PC-3 (cell line): ENCODE measurements at regions not wholly inside any gene's neighbourhood (a gene's known extent, or its start where the extent isn't known, plus 50 kb on each side); places are given as distances from the start of the nearest gene placed in this dataset.

Experiments
- ATAC-seq: fragments of 200-7000 bp; cut with Tn5 transposase; 2 replicates; pipeline ENCODE4 v1.9.1; 2020; ENCODE audit warnings: mild to moderate bottlenecking, moderate library complexity
- BruUV-seq: library from RNA; stranded (reverse); fragments of 400-500 nt; replicated peaks from 2 replicates; lab custom pipeline; 2021; lab: Mats Ljungman, UMichigan
- CTCF ChIA-PET: fragments of 300-600 bp; sonication (Branson Sonifier 250); formaldehyde crosslinking; loops from one replicate; lab custom pipeline; 2022; ENCODE audit warnings: antibody characterized with exemption; lab: Charles Lee
- POLR2A ChIA-PET: fragments of 300-600 bp; sonication (Branson Sonifier 250); formaldehyde crosslinking; loops from one replicate; lab custom pipeline; 2022; ENCODE audit warnings: antibody characterized with exemption; ENCODE audit not compliant: unreplicated experiment; lab: Charles Lee
- DNase-seq: peaks from one replicate; pipeline ENCODE4 v3.0.0-alpha.2; 2015
- H2AFZ ChIP-seq: fragments of 300-600 bp; sonication (generic); 2 replicates; pipeline ENCODE4 v1.6.0; 2016; ENCODE audit warnings: antibody characterized with exemption, low read length
- H3F3A ChIP-seq: fragments of 300-600 bp; sonication (generic); one replicate; pipeline ENCODE4 v1.6.0; 2017; ENCODE audit warnings: antibody characterized with exemption, low read length, control low read depth, mild to moderate bottlenecking; ENCODE audit not compliant: unreplicated experiment
- H3K27ac ChIP-seq: fragments of 300-600 bp; sonication (generic); 2 replicates; pipeline ENCODE4 v1.5.1; 2016; ENCODE audit warnings: mild to moderate bottlenecking, low read length
- H3K27me3 ChIP-seq: fragments of 300-600 bp; sonication (generic); 2 replicates; pipeline ENCODE4 v1.6.1; 2016; ENCODE audit warnings: low read length, mixed read lengths
- H3K36me3 ChIP-seq: fragments of 300-600 bp; sonication (generic); 2 replicates; pipeline ENCODE4 v1.6.1; 2016; ENCODE audit warnings: low read depth, mixed run types, low read length, mixed read lengths
- H3K4me1 ChIP-seq: fragments of 300-600 bp; sonication (generic); 2 replicates; pipeline ENCODE4 v1.5.1; 2016; ENCODE audit warnings: low read length; ENCODE audit not compliant: insufficient read depth
- H3K4me2 ChIP-seq: fragments of 300-600 bp; sonication (generic); 2 replicates; pipeline ENCODE4 v1.6.0; 2016; ENCODE audit warnings: low read length
- H3K4me3 ChIP-seq: fragments of 300-600 bp; sonication (generic); 2 replicates; pipeline ENCODE4 v1.5.1; 2016; ENCODE audit warnings: mild to moderate bottlenecking, low read length, mixed read lengths
- H3K79me2 ChIP-seq: fragments of 300-600 bp; sonication (generic); 2 replicates; pipeline ENCODE4 v1.6.1; 2017; ENCODE audit warnings: low read length, mixed read lengths
- H3K9ac ChIP-seq: fragments of 300-600 bp; sonication (generic); 2 replicates; pipeline ENCODE4 v1.6.0; 2016; ENCODE audit warnings: mild to moderate bottlenecking, low read length
- H3K9me2 ChIP-seq: fragments of 300-600 bp; sonication (generic); replicated peaks from 2 replicates; pipeline ENCODE4 v1.6.1; 2016; ENCODE audit warnings: mixed run types, low read length, mixed read lengths
- H3K9me3 ChIP-seq: fragments of 300-600 bp; sonication (generic); 2 replicates; pipeline ENCODE4 v1.6.1; 2016; ENCODE audit warnings: low read length, mixed read lengths
- H4K20me1 ChIP-seq: fragments of 300-600 bp; sonication (generic); 2 replicates; pipeline ENCODE4 v1.6.1; 2016; ENCODE audit warnings: low read length, mixed read lengths
- CTCF ChIP-seq: fragments of 300-600 bp; sonication (generic); conservative IDR thresholded peaks from 2 replicates; pipeline ENCODE4 v1.5.1; 2017; ENCODE audit warnings: antibody characterized with exemption, low read depth, mild to moderate bottlenecking, low read length
- EZH2 ChIP-seq: fragments of 300-600 bp; sonication (generic); IDR thresholded peaks from one replicate; pipeline ENCODE4 v1.6.1; 2017; ENCODE audit warnings: antibody characterized with exemption, mild to moderate bottlenecking, low read length; ENCODE audit not compliant: unreplicated experiment
- EZH2phosphoT487 ChIP-seq: fragments of 300-600 bp; sonication (generic); IDR thresholded peaks from 2 replicates; pipeline ENCODE4 v1.6.1; 2018; ENCODE audit warnings: mild to moderate bottlenecking, antibody characterized with exemption, low read length, borderline replicate concordance
- intact Hi-C: fragments of 100-400 bp; cut with micrococcal nuclease; formaldehyde crosslinking; loops from 2 replicates; pipeline ENCODE4 v1.9.0; 2023

DNA sequence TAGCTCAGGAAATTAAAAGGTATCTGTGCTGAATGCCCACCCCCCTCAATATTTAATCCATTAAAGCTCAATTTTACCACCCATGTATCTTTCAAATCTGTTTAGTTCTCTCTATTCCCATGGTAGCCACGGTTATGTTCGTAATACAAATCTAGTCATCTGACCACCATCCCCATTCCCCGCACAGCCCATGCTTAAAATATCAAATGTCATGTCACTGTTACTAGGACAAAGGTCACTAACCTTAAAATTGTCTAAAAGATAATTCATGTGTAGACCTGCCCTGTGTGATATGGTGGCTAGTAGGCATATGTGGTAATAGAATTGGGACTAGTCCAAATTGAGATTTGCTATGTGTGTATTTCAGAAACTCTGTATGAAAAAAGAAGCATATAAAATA lies 728.5 kb upstream of the B3GALT2 start:
- Histone ChIP-seq H3K4me3 (no peak overlapping the region), H3K9me2 (no peaks in the 10 kb centered on the region), H3K9me3 (no peaks in the 10 kb centered on the region), H3K79me2 (no peaks in the 10 kb centered on the region), H2AFZ (no peak overlapping the region), H3K4me2 (no peak overlapping the region), H3K27me3 (no peaks in the 10 kb centered on the region), H4K20me1 (no peaks in the 10 kb centered on the region), H3K9ac (no peak overlapping the region), H3K36me3 (no peaks in the 10 kb centered on the region), H3K4me1 (no peaks in the 10 kb centered on the region), H3F3A (no peaks in the 10 kb centered on the region), H3K27ac (no peak overlapping the region)
- ChIA-PET CTCF (no interaction called here), POLR2A (no interaction called here)
- no peak for TF ChIP-seq EZH2phosphoT487
- TF ChIP-seq CTCF: no peak
- TF ChIP-seq EZH2: no peak
- BruUV-seq: no TSS peak
- DNase-seq: no peak
- ATAC-seq: no peak
- intact Hi-C loops: no loop called here

DNA sequence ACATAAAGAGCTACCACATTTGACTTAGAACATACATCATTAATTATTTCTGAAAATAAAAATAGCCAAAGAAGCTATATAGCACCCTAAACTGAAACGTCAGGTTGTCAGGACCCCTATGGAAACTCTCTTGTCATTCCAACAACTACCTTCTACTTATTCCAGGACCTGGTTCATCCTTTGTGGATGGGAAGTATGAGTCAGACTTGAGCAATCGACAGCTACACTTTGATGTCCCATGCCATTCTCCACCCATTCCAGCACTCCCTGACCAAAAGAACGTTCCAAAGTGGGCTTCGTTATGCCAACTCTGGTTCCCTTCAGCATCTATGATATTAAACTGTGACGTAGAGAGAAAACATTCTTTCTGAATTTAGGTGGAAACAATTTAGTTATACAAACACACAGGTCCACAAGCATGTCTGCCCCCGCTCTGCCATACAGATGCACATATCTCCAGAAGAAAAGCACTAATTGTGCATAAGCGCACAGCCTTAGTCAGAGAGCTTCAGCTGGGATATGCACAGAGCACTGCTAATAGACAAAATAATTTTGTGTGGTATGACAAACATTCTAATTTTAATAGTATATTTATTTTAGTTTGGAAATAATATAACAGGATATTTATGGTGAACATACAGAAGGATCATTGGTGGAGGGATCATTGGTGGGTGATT lies 723.1 kb upstream of the B3GALT2 start:
- H2AFZ ChIP-seq: no peak overlapping the region
- no peaks in the 10 kb centered on the region for H3K9me2 ChIP-seq
- H3K4me1 ChIP-seq: no peaks in the 10 kb centered on the region
- H3F3A ChIP-seq: no peaks in the 10 kb centered on the region
- H3K9me3 ChIP-seq: no peaks in the 10 kb centered on the region
- no peaks in the 10 kb centered on the region for H3K27me3 ChIP-seq
- TF ChIP-seq EZH2: no peak
- no peak for TF ChIP-seq EZH2phosphoT487
- TF ChIP-seq CTCF: no peak
- no peak overlapping the region for H3K4me3 ChIP-seq
- no peak overlapping the region for H3K4me2 ChIP-seq
- no peaks in the 10 kb centered on the region for H3K36me3 ChIP-seq
- CTCF ChIA-PET: no interaction called here
- ATAC-seq: no peak
- no peaks in the 10 kb centered on the region for H4K20me1 ChIP-seq
- no peak overlapping the region for H3K9ac ChIP-seq
- no TSS peak for BruUV-seq
- POLR2A ChIA-PET: no interaction called here
- intact Hi-C loops: no loop called here
- no peak for DNase-seq
- no peaks in the 10 kb centered on the region for H3K79me2 ChIP-seq
- no peak overlapping the region for H3K27ac ChIP-seq

DNA sequence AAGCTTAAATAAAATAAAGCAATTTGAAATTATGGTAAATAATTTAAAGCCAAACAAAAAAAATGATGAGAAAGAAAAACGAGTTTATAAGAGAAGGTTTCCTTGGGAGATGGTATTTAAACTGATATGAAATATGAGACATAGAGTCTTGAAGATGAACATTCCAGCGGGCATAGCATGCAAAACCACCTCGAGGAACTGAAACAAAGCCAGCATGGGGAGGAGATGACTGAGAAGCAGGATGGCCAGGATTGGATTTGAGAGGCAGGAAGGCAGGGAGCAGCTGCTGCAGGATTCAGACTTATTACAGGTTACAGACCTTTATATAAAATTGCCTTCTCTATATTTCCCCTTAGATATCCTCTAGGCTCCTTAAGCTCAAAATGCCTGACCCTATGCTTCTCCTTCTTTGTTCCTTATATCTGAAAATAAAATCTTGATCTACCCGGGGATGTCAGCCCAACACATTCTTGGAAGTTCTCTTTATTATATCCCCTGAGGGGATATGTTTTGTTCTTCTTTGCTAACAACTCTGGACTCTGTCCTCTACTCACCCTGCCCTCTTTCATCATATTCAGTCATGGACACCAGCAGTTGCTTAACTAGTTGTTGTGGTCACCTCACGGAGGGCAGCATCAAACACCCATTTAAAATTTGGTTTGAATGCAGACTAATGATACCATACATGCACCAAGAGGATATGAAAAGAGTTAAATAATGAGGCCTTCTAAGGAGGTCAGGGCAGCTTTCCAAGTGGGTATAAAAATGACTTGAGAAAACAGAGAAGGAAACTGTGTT lies 719.1 kb upstream of the B3GALT2 start:
- no TSS peak for BruUV-seq
- DNase-seq: peak; percentile 40
- TF ChIP-seq CTCF (no peak), EZH2 (no peak), EZH2phosphoT487 (no peak)

More for the DNA sequence above, 719.1 kb upstream of the B3GALT2 start:
- Histone ChIP-seq H3K9me2 (no peaks in the 10 kb centered on the region), H3K27me3 (no peaks in the 10 kb centered on the region), H4K20me1 (no peaks in the 10 kb centered on the region), H3K79me2 (no peaks in the 10 kb centered on the region), H3K36me3 (no peaks in the 10 kb centered on the region), H2AFZ (no peak overlapping the region), H3F3A (no peaks in the 10 kb centered on the region), H3K4me1 (no peaks in the 10 kb centered on the region), H3K4me2 (no peak overlapping the region), H3K9ac (no peak overlapping the region), H3K27ac (no peak overlapping the region), H3K4me3 (no peak overlapping the region), H3K9me3 (no peaks in the 10 kb centered on the region)
- POLR2A ChIA-PET: no interaction called here
- intact Hi-C loops: no loop called here
- ATAC-seq: peak; percentile 51
- CTCF ChIA-PET: no interaction called here
